Mesodermal cell (in vitro differentiated cells): ENCODE measurements at regions not wholly inside any gene's neighbourhood (a gene's known extent, or its start where the extent isn't known, plus 50 kb on each side); places are given as distances from the start of the nearest gene placed in this dataset.

Experiments
- H3K27ac ChIP-seq: 2 replicates; pipeline ENCODE4 v1.7.0; 2013; ENCODE audit warnings: mild to moderate bottlenecking, low read depth, low read length, moderate library complexity; ENCODE audit not compliant: severe bottlenecking
- H3K36me3 ChIP-seq: 2 replicates; pipeline ENCODE4 v1.7.1; 2013; ENCODE audit warnings: mild to moderate bottlenecking, low read length, moderate library complexity; ENCODE audit not compliant: control insufficient read depth, insufficient read depth
- H3K4me1 ChIP-seq: one replicate; pipeline ENCODE4 v1.7.1; 2013; ENCODE audit warnings: mild to moderate bottlenecking, low read length; ENCODE audit not compliant: insufficient read depth, control insufficient read depth, poor library complexity, severe bottlenecking
- H3K4me3 ChIP-seq: 2 replicates; pipeline ENCODE4 v1.7.0; 2013; ENCODE audit warnings: low read length, control low read depth, mild to moderate bottlenecking; ENCODE audit not compliant: insufficient read depth, poor library complexity, severe bottlenecking; ENCODE audit errors: extremely low read depth
- H3K9me3 ChIP-seq: 2 replicates; pipeline ENCODE4 v1.7.1; 2013; ENCODE audit warnings: mild to moderate bottlenecking, low read length, moderate library complexity; ENCODE audit not compliant: control insufficient read depth
- WGBS, 2 experiments: methylation state at CpG; one replicate each; pipeline ENCODE4 v1.1.5; 2013; ENCODE audit warnings: missing lambda C conversion rate in 2 of 2; ENCODE audit not compliant: insufficient coverage in 2 of 2; 5-methylcytosine and 5-hydroxymethylcytosine counted together

DNA sequence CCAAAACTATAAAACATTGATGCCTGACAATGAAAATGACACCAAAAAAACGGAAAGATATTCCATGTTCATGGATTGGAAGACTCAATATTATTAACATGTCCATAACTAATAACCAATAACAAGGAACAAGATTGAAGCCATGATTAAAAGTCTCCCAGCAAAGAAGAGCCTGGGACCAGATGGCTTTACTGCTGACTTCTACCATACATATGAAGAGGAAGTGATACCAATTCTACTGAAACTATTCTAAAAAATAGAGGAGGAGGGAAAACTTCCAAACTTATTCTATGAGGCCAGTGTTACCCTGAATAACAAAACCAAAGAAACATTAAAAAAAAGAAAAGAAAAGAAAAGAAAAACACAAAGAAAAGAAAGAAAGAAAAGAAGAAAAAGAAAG lies 54.6 kb upstream of the ATF7IP start:
- no peaks in the 10 kb centered on the region for H3K9me3 ChIP-seq
- 100% methylated on average over 1 of the region's 1 CpG; no CpG with 5 or more reads in 1 of the 2 experiments for WGBS, 2 experiments
- no peaks in the 10 kb centered on the region for H3K4me1 ChIP-seq
- H3K27ac ChIP-seq: no peak overlapping the region
- H3K4me3 ChIP-seq: no peak overlapping the region
- H3K36me3 ChIP-seq: no peaks in the 10 kb centered on the region

DNA sequence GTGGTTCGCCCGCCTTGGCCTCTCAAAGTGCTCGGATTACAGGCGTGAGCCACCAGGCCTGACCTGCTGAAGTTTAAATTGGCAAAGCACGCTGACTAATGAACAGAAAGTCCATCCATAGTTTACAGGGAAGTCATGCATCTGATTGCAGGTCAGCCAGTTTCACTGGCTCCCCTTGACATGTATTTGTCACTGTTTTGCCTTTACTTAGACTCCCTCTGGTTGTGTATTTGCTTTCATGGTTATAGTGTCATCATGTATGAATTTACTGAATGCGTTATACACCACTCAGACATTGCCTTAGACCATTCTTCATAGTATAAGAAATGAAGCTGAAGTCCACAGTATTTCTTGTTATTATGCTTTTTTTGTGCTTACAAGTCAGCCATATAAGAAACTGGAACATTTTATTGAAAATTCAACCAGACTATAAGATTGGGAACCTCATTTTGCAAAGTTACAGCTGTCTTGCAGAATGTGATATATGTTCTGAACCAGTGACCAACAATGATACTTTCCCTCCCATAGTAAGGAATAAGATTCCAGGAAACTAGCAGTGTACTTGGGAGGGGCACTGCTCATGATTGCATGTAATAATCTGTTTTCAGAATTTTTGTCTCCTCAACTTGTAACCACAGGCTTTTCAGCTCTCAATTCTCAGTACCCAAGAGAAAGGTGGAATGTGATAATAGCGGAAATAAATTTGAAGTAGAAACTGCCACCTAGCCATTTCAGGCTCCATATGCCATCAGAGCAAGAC lies 51.9 kb upstream of the ATF7IP start:
- Histone ChIP-seq H3K36me3 (no peaks in the 10 kb centered on the region), H3K27ac (no peak overlapping the region), H3K4me3 (no peak overlapping the region), H3K4me1 (no peaks in the 10 kb centered on the region), H3K9me3 (no peaks in the 10 kb centered on the region)
- WGBS, 2 experiments: 91 to 96% methylated on average over 5 of the region's 7 CpGs

DNA sequence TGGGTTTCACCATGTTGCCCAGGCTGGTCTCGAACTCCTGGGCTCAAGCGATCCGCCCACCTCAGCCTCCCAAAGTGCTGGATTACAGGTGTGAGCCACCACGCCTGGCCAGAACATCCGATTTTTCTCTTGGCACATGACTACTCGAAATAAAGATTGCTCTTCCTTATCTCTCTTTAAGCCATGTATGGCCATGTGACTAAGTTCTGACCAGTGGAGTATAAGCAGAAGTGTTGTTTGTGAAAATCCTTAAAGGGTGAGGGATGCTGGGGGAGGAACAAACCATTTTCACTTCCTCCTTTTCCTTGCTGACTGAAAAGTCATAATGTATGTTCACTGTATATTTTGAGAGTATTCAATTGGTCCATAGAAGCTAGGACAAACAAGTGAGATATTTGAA lies 50.7 kb upstream of the ATF7IP start:
- no peaks in the 10 kb centered on the region for H3K36me3 ChIP-seq
- H3K27ac ChIP-seq: no peak overlapping the region
- no peaks in the 10 kb centered on the region for H3K4me1 ChIP-seq
- no peaks in the 10 kb centered on the region for H3K9me3 ChIP-seq
- WGBS, 2 experiments: 90 to 93% methylated on average over 3 to 6 of the region's 6 CpGs
- no peak overlapping the region for H3K4me3 ChIP-seq

DNA sequence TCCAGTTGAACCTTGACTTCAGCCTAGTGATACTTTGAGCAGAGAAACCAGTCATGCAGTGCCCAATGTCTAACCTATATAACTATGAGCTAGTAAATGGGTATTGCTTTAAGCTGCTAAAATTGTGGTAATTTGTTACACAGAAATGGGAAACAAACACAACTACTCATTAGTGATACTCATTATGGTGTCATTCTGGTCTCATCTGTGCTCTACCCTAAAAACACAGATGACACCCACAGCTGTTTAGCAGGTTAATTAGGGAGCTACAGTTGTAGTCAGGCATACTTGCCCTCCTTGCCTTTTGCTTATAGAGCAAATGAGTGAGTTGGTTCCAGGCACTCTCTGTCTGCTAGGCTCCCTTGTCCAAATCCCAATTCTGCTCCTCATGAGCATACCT lies 50.0 kb upstream of the ATF7IP start:
- no peaks in the 10 kb centered on the region for H3K9me3 ChIP-seq
- H3K36me3 ChIP-seq: no peaks in the 10 kb centered on the region
- H3K4me3 ChIP-seq: no peak overlapping the region
- H3K4me1 ChIP-seq: no peaks in the 10 kb centered on the region
- no peak overlapping the region for H3K27ac ChIP-seq
